ENCODE measurements at regions not wholly inside any gene's neighbourhood (a gene's known extent, or its start where the extent isn't known, plus 50 kb on each side); places are given as distances from the start of the nearest gene placed in this dataset.

DNA sequence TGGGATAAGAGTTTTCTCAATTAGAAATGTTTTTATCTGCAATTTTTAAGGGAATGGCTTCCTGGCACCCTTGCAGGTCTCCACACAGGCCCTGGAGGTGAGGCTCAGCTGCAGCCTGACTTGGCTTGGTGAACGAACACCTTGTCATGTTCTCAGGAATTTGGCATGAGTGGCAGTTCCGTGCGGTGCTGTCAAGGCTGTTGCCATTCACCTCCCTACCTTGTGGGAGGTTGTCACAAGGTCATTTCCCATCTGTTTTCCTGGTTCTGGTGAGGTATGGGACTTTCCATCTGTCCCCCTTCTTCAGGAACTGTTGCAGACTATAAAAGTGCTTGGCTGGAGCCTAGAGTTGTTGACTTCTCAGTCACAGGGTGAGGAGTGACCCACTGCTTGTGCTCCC, 82.9 kb downstream of the ELOVL4 start:
- DNase-seq (ENCODE audit: low spot score) = no peak

DNA sequence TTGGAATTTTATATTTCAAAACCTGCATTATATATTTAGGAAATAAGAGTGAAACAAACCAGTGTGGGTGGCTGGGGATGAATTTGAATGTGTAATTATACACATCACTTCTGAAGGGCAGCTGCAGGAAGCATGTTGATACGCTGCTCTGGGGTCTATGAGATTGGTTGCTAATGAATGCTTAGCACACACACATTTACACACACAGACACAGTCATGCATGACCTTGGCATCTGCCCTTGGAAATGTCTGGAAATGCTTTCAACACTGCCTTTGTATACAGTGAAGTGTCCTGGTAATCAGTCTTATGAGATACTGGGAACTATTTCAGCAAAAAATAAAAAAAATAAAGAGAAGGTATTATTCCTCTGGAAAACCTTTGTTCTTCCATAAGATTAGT, 83.4 kb downstream of the ELOVL4 start:
- DNase-seq (ENCODE audit: low spot score) = no peak

DNA sequence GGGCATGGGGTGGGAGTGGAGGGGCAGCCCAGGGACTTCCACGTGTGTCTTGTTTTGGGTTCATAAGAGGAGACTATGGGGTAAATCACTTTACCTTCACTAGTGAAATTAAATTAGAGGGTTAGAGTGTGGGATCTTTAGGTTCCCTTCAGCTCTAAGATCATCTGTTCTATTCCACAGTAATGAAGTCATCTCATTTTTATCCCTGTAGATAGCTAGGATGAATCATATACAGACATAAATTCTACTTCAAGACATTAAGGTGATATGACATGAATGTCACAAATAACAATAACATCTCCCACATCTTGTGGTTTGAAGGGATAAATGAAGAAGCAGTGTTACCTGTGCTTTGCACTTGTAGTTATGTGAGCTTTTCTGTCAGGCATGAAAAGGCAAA, 83.8 kb downstream of the ELOVL4 start:
- no peak for DNase-seq (ENCODE audit: low spot score)

DNA sequence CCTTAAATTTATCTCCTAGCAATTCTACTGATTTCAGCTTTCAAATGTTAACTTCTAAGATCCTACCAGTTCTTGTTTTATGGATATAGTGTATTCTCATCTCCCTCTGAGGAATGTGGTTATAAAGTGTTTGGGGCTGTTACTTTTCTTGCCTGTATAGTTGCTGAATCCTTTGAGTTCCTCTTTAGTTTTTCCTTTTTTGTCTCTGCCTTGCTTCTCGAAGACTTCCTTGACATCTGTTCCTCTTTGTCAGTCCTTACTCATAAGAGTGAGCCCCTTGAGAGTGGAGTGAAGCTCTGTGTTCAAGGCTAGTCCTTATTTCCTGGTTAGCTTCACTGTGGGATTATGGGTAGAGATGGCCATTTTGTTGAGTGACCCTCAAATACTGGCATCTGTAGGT, 84.6 kb downstream of the ELOVL4 start:
- DNase-seq (ENCODE audit: low spot score) = no peak

DNA sequence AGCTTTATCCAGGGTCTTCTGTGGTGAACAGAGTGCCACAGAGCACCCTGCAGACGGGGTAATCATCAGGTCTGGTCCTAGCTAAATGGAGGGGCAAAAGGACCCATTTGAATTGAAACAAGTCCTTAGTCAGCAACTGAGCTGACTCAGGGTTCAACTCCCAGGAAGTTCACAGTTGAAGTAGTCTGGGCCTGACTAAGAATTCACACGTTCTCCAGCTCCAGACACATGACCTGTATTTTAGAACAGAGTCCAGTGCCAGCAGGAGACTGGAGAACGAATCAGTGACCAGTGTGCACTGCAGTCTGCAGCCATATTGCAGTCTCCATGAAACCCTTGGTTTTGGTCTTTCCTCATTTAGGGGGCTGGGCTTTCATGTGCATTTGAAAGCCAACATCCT, 85.2 kb downstream of the ELOVL4 start:
- peak; percentile 37 for DNase-seq (ENCODE audit: low spot score)

DNA sequence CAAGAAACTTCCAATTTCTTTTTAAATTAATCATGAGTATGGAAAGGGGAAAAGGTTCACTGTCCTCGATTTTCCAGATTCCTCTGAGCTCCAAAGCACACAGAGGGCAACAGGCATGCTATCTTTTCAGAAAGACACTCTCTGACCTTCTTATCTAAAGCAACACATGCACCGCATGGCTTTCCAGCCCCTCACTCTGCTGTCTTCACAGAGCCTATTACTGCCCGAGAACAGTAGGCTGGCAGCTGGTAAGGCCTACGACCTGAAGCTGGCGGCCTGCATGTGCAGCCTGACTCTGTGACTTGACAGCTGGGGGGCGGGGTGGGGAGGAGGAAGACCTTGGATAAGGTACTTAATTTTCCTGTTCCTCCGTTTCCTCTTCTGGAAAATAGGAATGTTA, 86.3 kb downstream of the ELOVL4 start:
- no peak for DNase-seq (ENCODE audit: low spot score)

DNA sequence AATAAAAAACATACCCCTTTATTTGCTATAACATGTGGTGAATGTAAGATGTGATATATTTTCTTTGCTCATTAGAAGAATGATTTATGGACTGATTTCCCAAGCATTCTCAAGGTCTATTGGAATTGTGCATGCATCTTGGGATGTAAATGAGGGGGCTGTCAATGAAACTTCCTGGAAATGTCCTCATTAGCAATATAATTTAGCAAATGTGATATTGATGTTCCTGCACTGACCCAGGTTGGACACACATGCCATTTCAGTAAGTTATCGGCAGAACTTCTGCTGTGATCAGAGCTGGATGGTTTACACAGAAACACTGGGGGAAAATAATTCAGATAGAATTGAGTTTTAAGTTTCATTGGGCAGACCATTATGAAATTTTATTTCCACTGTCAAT, 99.9 kb downstream of the ELOVL4 start:
- DNase-seq (ENCODE audit: low spot score) = no peak

DNA sequence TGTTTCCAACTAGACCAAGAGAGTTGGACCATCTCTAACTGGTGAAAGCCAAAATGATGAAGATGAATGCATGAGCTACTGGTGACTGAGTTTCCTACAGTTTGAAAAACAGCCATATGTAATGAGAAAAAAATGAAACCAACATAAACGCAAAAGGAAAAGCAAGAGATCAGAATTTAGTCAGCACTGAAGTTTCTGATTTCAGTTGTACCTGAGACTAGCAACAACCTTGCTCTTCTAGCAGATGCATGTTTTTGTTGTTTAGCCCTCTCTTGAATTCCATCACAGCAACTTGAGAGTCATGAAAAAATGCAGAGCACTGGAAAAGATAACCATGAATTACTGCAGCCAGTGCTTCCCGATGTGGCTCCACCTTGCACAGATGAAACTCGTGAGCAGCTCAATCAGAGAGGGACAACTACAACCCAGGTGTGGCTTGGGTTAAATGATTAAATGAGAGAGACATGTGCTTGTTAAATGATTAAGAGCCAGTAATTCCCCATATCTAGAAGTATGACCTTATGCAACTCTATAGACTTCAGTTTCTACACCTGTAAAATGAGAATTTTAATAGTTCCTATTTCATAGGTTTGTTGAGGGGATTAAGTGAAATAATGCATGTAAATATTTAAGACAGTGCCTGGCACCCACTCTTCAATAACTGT, 104.8 kb downstream of the ELOVL4 start:
- no peak for DNase-seq (ENCODE audit: low spot score)

DNA sequence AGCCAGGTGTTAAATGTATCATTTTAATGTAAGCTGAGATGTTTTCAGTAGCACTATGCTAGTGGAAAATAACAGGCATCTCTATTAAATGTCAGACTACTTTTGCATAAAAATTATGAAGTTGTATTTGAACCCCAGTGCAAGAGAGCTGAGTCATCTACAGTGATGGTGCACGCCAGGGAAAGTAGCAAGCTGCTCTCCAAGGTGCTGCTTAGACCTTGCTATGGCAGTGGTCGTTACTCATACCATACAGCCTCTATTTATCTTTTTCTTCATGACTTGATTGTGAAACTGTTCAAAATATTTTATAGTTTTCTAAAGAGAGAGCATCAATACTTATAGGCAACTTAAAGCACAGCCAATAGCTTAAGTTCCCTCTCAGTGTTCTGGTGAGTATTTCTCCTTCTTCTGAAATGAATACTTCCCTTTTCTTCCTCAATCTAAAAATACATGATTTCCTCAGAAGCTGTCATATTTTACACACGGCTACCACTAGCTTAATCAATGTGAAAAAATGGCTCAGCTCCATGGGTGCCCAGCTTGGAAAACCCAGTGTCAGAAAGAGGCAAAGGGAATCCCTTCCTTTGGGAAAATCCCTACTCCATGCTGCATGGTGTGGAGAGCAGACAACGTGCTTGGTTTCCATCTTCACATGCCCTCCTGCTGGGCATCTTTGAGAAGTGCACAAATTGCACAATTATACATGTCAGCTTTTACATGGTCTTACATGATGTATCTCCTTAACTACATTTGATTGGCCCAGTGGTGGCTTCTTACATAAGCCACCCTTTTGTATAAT, 105.6 kb downstream of the ELOVL4 start:
- DNase-seq (ENCODE audit: low spot score) = no peak

DNA sequence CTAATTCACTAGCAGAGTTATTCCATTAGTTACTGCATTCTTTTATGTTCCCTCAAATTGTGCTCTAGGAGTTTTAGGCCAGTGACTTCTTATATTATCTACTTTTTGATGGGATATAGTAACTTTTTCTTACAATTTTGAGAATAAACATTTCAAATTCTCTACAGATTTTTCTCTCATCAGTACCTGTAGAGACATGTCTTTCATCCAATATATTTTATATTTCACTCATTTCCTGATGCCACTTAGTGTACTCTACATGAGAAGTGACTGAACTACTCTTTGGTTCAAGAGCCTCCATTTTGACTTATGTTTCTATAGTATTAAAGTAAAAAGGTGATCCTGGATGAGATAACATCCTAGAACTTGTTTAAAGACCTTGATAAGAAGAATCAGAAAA, 108.5 kb downstream of the ELOVL4 start:
- no peak for DNase-seq (ENCODE audit: low spot score)

DNA sequence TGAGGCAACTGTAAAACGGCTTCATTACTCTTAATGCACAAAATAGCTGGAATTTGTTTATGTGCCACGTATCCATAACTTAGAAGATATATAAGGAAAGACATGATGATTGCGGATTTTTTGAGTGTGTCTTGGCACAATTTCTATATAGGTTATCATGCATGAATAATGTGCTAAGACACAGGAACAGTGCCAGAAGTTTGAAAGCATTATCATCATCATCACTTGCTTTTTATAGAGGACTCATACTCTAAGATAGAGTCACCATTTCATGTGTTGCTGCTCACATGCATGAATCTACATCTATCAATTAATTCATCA, 113.4 kb downstream of the ELOVL4 start:
- no peak for DNase-seq (ENCODE audit: low spot score)

DNA sequence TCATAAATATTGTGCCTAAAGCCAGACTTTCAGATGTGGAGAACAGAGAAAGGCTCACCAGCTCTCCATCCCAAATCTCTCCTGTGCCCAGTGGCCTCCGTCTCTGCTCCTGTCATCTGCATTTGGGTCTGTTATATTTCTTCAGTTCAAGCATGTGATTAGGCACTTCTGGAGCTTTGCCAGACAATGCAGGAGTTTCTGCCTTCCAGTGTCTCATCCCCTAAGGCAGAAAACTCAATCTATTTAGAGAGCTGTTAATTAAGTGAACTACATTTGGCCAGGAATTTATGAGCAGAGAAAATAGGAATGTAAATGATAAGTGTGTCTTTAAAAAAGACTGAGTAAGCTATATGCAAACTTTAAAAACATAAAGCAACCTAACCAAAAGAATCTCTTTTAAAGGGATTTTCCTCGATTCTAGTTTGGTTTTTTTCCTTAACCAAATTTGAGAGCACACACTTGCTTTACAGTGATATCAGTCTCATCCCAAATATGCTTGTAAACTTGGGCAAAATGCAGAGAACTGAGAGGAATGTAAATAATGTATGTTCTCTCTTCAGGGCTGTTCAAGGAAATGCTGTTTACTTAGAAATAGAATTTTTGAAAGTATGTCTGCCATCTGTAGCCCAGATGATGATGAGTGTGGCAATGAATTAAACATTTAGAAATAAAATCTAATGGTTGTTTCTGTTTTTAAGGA, 113.9 kb downstream of the ELOVL4 start:
- no peak for DNase-seq (ENCODE audit: low spot score)

DNA sequence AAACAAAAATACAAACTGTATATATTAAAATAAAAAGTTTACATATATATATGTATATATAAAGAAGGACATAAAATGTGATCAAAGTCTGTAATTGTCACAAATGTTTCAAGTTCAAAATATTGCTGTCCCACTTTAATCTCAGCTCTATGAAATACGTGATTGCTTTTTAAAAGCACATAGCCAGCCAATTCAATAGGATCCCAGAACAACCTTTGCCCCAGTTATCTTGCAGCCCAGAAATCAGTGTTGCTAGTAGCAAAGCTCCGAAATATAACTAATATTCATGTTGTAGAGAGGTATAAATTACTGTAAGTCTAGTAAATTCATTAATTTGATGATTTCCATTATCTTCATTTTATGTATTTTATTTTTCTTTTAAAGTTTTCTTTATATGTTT, 114.6 kb downstream of the ELOVL4 start:
- DNase-seq (ENCODE audit: low spot score) = no peak

DNA sequence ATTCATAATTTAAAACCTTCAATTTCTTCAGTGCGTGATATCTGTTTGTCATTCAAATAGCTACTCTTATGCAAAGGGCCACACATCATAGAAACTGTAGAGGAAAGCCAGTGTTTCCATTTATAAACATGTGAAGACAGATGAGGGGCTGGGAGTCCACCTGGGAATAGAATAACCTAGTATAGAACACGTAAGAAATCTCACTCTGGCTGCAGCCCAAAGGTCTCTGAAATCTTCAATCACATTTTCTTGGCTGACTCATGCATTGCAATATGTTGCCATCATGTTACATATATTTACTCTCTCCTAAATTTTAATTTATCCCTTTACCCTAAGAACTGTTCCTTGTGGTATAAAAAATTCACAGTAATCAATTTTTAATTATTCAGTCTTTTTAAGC, 123.2 kb downstream of the ELOVL4 start:
- DNase-seq (ENCODE audit: low spot score) = no peak

DNA sequence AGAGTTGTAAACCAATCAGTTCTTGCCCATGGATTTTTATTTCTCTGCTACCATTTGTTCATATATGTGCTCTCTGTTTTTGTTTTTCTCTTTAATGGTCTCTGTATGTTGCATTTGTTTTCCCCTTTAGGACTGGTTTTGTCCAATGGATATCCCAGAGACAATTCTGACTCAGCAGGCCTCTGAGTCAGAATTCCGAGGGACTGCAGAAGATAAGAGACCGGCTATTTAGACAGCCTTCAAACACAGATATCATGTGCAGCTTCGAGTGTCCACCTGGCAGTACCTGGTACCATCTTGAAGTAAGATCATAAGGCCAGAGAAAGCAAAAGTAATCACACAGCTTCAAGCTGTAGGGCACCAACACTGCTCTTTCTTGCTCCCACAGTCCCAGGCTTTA, 125.5 kb downstream of the ELOVL4 start:
- peak; percentile 29 for DNase-seq (ENCODE audit: low spot score)

DNA sequence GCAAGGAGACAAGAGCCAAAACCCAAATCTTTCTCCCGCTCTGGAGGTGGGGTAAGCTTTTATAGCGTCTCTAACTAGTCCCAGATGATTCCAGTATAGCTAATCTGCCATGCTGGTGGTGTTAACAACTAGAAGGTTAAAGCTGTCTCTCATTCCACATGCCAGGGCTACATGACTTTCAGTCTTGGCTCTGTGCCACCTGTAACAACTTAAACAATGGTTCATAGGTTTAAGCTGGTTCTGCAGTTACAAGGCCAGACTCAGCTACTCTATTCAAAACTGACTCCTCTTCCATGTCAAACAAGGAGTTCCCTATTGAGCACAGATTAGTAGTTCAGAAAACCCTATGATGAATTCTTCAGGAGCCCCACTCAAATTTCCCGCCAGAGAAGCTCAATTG, 128.9 kb downstream of the ELOVL4 start:
- DNase-seq (ENCODE audit: low spot score) = no peak

DNA sequence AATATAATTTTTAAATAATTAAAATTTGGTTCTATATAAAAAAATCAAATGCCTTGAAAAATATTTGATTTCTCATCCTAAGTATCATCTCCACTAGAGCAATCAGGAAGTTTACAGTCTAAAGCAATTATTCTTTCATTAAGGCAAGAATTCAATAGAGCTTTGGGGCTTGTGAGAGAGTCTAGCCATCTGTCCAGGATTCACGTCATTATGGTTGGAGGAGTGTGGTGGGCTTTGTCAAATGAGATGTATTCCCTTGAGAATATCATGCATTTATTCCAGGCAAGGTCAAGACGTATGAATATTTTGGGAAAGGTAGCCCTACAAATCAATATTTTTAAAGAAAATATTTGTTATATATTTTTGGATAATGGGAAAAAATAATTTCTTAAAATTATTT, 132.4 kb downstream of the ELOVL4 start:
- no peak for DNase-seq (ENCODE audit: low spot score)

DNA sequence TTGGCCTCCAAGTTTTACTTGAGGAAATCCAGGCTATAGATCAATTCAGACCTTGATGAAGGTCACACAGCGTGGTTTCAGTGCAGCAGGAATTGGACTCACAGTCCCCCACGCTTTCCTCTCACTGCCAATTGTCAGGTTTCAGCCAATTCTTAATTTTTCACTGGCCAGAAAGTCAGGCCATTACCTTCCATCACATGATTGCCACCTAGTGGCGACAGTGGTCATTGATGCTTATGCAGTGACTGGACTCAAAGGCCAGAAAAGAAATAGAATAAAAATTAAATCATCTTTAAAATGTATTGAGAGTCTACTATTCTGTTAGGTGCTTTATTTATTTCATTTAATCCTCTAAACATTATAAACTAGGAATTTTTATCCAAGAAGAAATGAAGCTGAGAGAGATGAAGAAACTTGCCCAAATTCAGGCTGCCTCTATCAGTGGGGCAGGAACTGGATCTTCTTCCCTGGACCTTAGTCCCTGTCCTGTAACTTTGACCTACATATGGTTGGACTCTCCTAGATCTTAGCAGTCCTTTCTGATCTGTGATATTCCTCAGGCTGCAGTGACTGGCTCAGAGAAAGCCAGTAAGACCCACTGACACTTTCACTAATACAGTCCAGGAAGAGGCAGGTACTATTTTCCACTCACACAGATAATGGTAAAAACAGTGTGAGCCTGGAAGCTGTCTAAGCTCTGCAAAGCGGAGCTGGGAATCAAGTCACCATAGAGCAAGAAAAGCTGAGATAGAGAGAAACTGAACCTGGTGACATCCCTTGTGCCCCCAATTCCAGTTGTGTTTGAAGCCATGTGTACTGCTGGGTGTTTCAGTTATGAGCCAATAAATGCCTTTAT, 133.3 kb downstream of the ELOVL4 start:
- peak; percentile 65 for DNase-seq (ENCODE audit: low spot score)

DNA sequence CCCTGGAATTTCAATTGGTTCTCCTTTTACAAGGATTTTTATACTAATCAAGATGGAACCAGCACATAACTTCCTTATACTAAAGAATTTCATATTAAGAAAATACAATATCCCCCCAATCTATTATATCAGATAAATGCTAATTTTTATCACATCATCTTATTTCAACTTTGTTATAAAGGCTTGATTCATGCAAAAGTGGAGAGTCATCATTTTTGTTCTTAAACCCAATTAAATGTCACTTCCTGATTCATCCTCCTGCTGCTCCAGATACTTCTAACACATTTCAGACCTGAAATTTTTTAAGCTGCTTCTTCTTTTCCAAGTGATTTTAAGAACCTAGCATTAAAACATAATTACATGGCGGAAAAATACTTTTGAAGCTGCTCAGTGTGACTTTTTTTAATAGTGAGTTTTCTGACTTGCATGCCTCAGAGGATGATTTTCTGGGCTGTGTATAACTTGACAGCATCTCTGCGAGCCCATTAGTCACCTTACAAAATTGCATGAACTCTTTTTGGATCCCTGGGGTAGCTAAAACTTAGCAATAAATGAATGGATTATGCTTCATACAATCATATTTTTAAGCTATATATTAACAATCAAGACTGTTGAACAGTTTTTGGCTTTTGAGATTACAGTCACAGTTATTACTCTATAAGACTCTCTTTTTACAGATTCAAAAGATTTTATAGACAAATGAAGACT, 134.1 kb downstream of the ELOVL4 start:
- no peak for DNase-seq (ENCODE audit: low spot score)

DNA sequence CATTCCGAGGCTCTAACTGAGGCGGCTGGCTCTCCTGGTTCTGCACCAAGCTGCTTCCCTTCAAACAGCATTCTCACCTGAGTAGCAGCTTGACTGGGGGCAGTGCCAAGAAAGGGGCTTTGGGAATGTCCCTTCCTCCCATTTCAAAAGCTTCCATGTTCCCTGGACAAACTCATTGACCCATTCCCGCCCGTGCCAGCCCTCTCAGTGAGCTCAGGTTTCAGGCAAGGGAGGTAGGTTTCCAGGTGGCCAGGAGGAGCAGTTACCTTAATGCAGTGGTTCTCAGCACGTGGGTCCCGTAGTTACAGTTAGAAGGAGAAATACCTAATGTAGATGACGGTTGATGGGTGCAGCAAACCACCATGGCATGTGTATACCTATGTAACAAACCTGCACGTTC, 135.2 kb downstream of the ELOVL4 start:
- DNase-seq (ENCODE audit: low spot score) = no peak

DNA sequence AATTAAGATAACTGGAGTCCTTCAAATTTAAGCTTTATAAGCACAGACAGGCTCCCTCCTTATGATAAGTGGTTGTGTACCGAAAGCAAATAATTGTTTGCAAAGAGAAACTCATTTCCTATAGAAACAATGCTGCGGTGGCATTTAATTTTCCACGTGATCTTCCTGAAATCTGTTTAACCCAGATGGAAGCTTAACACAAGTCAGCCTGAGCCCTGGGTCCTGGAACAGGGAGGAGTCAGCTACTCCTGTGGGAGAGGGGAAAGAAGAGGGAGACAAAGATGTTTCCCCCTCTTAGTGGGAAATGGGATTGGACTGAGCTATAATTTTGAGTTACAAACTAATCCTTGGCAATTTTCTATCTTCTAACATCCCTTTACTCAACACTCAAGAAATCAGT, 136.5 kb downstream of the ELOVL4 start:
- no peak for DNase-seq (ENCODE audit: low spot score)

DNA sequence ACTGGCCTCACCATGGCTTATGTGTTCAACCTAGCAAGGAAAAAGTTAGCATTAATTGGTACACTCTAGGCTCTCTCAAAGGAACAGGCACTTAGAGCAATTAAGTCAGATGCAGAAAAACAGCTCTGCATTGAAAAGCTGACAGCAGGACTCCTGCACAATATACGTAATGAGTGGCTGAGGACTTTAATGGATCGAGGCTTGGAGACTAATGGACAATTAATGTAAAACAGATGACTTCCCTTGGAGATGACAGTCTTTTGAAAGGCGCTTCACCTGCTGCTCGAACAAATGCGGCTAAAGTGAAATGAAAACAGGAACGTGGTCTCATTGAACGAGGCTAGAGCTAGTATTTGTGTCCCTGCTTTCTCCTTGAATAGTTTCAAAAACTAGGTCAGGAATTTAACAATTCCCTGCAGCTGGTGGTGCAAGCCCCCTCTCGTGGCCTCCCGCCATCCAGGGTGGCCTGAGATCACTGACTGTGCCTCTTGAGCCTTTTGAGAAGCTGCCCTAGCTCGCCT, 137.1 kb downstream of the ELOVL4 start:
- DNase-seq (ENCODE audit: low spot score) = no peak

Measured in RKO (cell line).